Mesenchymal stem cell (in vitro differentiated cells and primary cell): ENCODE measurements at regions not wholly inside any gene's neighbourhood (a gene's known extent, or its start where the extent isn't known, plus 50 kb on each side); places are given as distances from the start of the nearest gene placed in this dataset.

Experiments used
- DNase-seq: peaks from one replicate; pipeline ENCODE4 v3.0.0-alpha.2; 2013
- H2AFZ ChIP-seq: one replicate; pipeline ENCODE4 v1.6.1; 2013; ENCODE audit warnings: low read depth, mild to moderate bottlenecking, control low read depth, inconsistent platforms, low read length, moderate library complexity
- H2AK5ac ChIP-seq: 2 replicates; pipeline ENCODE4 v1.6.1; 2013; ENCODE audit warnings: low read length, moderate library complexity, mild to moderate bottlenecking, inconsistent platforms; ENCODE audit not compliant: severe bottlenecking
- H2BK120ac ChIP-seq: one replicate; pipeline ENCODE4 v1.6.1; 2013; ENCODE audit warnings: low read depth, mild to moderate bottlenecking, inconsistent platforms, low read length, moderate library complexity
- H2BK12ac ChIP-seq, 2 experiments: one replicate each; pipeline ENCODE4 v1.6.1; 2013; ENCODE audit warnings: inconsistent platforms in 2 of 2, low read length in 2 of 2, mild to moderate bottlenecking in 2 of 2, moderate library complexity in 2 of 2, control low read depth in 1 of 2
- H2BK15ac ChIP-seq: one replicate; pipeline ENCODE4 v1.6.1; 2013; ENCODE audit warnings: mild to moderate bottlenecking, low read depth, inconsistent platforms; ENCODE audit not compliant: poor library complexity, severe bottlenecking
- H2BK5ac ChIP-seq: 2 replicates; pipeline ENCODE4 v1.6.1; 2013; ENCODE audit warnings: low read depth, mild to moderate bottlenecking, low read length, control low read depth, inconsistent platforms; ENCODE audit not compliant: poor library complexity, severe bottlenecking
- H3K14ac ChIP-seq, 2 experiments: one replicate each; pipeline ENCODE4 v1.6.1; 2013; ENCODE audit warnings: inconsistent platforms in 2 of 2, low read length in 2 of 2, control low read depth in 1 of 2, mild to moderate bottlenecking in 1 of 2, moderate library complexity in 1 of 2
- H3K18ac ChIP-seq, 2 experiments: one replicate each; pipeline ENCODE4 v1.6.1; 2013; ENCODE audit warnings: inconsistent platforms in 2 of 2, low read length in 2 of 2, control low read depth in 1 of 2, low read depth in 1 of 2, mild to moderate bottlenecking in 1 of 2
- H3K23ac ChIP-seq, 2 experiments: one replicate each; pipeline ENCODE4 v1.6.1; 2013; ENCODE audit warnings: inconsistent platforms in 2 of 2, low read length in 2 of 2, mild to moderate bottlenecking in 2 of 2, moderate library complexity in 2 of 2, control low read depth in 1 of 2
- H3K27ac ChIP-seq: 2 replicates; pipeline ENCODE4 v1.5.1; 2013; ENCODE audit warnings: mild to moderate bottlenecking, moderate library complexity, low read length, control low read depth, inconsistent platforms; ENCODE audit not compliant: poor library complexity, severe bottlenecking
- H3K27me3 ChIP-seq, 2 experiments: 2 replicates each; pipeline versions ENCODE4 v1.6.1 to v1.7.0; 2013; ENCODE audit warnings: low read length in 2 of 2, mild to moderate bottlenecking in 2 of 2, moderate library complexity in 2 of 2, control low read depth in 1 of 2, inconsistent platforms in 1 of 2; ENCODE audit not compliant: control insufficient read depth in 1 of 2, insufficient read depth in 1 of 2
- H3K36me3 ChIP-seq, 2 experiments: 2 replicates each; pipeline versions ENCODE4 v1.6.1 to v1.7.0; 2013; ENCODE audit warnings: low read length in 2 of 2, control low read depth in 1 of 2, inconsistent platforms in 1 of 2, low read depth in 1 of 2, mild to moderate bottlenecking in 1 of 2; ENCODE audit not compliant: insufficient read depth in 2 of 2, control insufficient read depth in 1 of 2
- H3K4ac ChIP-seq, 2 experiments: one replicate each; pipeline ENCODE4 v1.6.1; 2013; ENCODE audit warnings: inconsistent platforms in 2 of 2, low read length in 2 of 2, mild to moderate bottlenecking in 2 of 2, moderate library complexity in 2 of 2, control low read depth in 1 of 2, low read depth in 1 of 2
- H3K4me1 ChIP-seq: 2 replicates; pipeline ENCODE4 v1.6.1; 2013; ENCODE audit warnings: low read depth, low read length, control low read depth; ENCODE audit not compliant: control insufficient read depth, insufficient read depth
- H3K4me2 ChIP-seq: 2 replicates; pipeline ENCODE4 v1.6.1; 2013; ENCODE audit warnings: low read length, mild to moderate bottlenecking, inconsistent platforms; ENCODE audit not compliant: poor library complexity, severe bottlenecking
- H3K4me3 ChIP-seq, 2 experiments: 2 replicates each; pipeline versions ENCODE4 v1.5.1 to v1.7.0; 2013; ENCODE audit warnings: low read length in 2 of 2, mild to moderate bottlenecking in 2 of 2, control low read depth in 1 of 2, low read depth in 1 of 2; ENCODE audit not compliant: insufficient read depth in 1 of 2
- H3K79me1 ChIP-seq: replicated peaks from 2 replicates; pipeline ENCODE4 v1.6.1; 2013; ENCODE audit warnings: mild to moderate bottlenecking, control low read depth, low read length, inconsistent platforms; ENCODE audit not compliant: poor library complexity, severe bottlenecking
- H3K9ac ChIP-seq: 2 replicates; pipeline ENCODE4 v1.7.0; 2013; ENCODE audit warnings: mild to moderate bottlenecking, low read length, moderate library complexity
- H3K9me3 ChIP-seq: 2 replicates; pipeline ENCODE4 v1.7.0; 2013; ENCODE audit warnings: mild to moderate bottlenecking, low read length; ENCODE audit not compliant: control insufficient read depth
- H4K8ac ChIP-seq: one replicate; pipeline ENCODE4 v1.6.1; 2013; ENCODE audit warnings: inconsistent platforms, mild to moderate bottlenecking, low read length, moderate library complexity
- H4K91ac ChIP-seq: one replicate; pipeline ENCODE4 v1.6.1; 2013; ENCODE audit warnings: mild to moderate bottlenecking, low read length, inconsistent platforms
- WGBS: methylation state at CpG from one replicate; pipeline ENCODE4 v1.1.7; 2013; ENCODE audit warnings: mixed read lengths; 5-methylcytosine and 5-hydroxymethylcytosine counted together

GRCh38 chr16:9300252-9300651, 208.8 kb downstream of the HAPSTR1 start:
- Histone ChIP-seq H2BK15ac (no peak overlapping the region), H3K9me3 (no peaks in the 10 kb centered on the region), H3K14ac (no peak overlapping the region), H2BK5ac (no peak overlapping the region), H2BK12ac (no peak overlapping the region), H3K36me3 (no peaks in the 10 kb centered on the region), H3K79me1 (no peaks in the 10 kb centered on the region), H3K4me2 (no peak overlapping the region), H3K18ac (no peak overlapping the region), H3K4me3 (no peak overlapping the region), H3K4me1 (no peaks in the 10 kb centered on the region), H2AK5ac (no peak overlapping the region), H3K9ac (no peak overlapping the region), H3K4ac (no peak overlapping the region), H3K27ac (no peak overlapping the region), H2BK120ac (no peak overlapping the region), H4K8ac (no peak overlapping the region), H2AFZ (no peak overlapping the region), H3K23ac (no peak overlapping the region), H3K27me3 (no peaks in the 10 kb centered on the region), H4K91ac (no peak overlapping the region)
- WGBS, result 91% methylated on average over 2 of the region's 4 CpGs
- no peak for DNase-seq

GRCh38 chr16:9302072-9302471, 210.6 kb downstream of the HAPSTR1 start:
- Histone ChIP-seq H2BK120ac (no peak overlapping the region), H4K8ac (no peak overlapping the region), H4K91ac (no peak overlapping the region), H3K4me2 (no peak overlapping the region), H3K79me1 (no peaks in the 10 kb centered on the region), H2AK5ac (no peak overlapping the region), H3K9ac (no peak overlapping the region), H3K4me3 (no peak overlapping the region), H2AFZ (no peak overlapping the region), H2BK12ac (no peak overlapping the region), H3K23ac (no peak overlapping the region), H3K4ac (no peak overlapping the region), H3K27me3 (no peaks in the 10 kb centered on the region), H3K36me3 (no peaks in the 10 kb centered on the region), H3K9me3 (no peaks in the 10 kb centered on the region), H3K18ac (no peak overlapping the region), H2BK5ac (no peak overlapping the region), H3K27ac (no peak overlapping the region), H2BK15ac (no peak overlapping the region), H3K4me1 (no peaks in the 10 kb centered on the region), H3K14ac (no peak overlapping the region)
- WGBS, result 84% methylated on average over 6 of the region's 6 CpGs
- no peak for DNase-seq

- no peaks in the 10 kb centered on the region for H3K9me3 ChIP-seq
- no peak overlapping the region for H4K8ac ChIP-seq
- H3K27me3 ChIP-seq, result no peaks in the 10 kb centered on the region
- WGBS, result 56% methylated on average over 2 of the region's 3 CpGs
- no peak overlapping the region for H3K23ac ChIP-seq
- no peak overlapping the region for H3K4me3 ChIP-seq
- H3K36me3 ChIP-seq, result no peaks in the 10 kb centered on the region
- no peaks in the 10 kb centered on the region for H3K79me1 ChIP-seq
- no peak overlapping the region for H4K91ac ChIP-seq
- no peak overlapping the region for H2BK120ac ChIP-seq
- H3K4me2 ChIP-seq, result no peak overlapping the region
- no peak overlapping the region for H3K27ac ChIP-seq
- H2AFZ ChIP-seq, result no peak overlapping the region
- no peaks in the 10 kb centered on the region for H3K4me1 ChIP-seq
- H3K9ac ChIP-seq, result no peak overlapping the region
- no peak overlapping the region for H3K14ac ChIP-seq
- no peak overlapping the region for H2BK15ac ChIP-seq
- H3K18ac ChIP-seq, result no peak overlapping the region
- no peak overlapping the region for H2BK5ac ChIP-seq
- DNase-seq, result no peak
- no peak overlapping the region for H3K4ac ChIP-seq
- no peak overlapping the region for H2AK5ac ChIP-seq
- H2BK12ac ChIP-seq, result no peak overlapping the region
These were observed 215.3 kb downstream of the HAPSTR1 start for GRCh38 chr16:9306753-9307152.

GRCh38 chr16:9307446-9307845, 216.0 kb downstream of the HAPSTR1 start:
- H2BK120ac ChIP-seq, result no peak overlapping the region
- H3K4me1 ChIP-seq, result no peaks in the 10 kb centered on the region
- H3K27ac ChIP-seq, result no peak overlapping the region
- no peak overlapping the region for H2AK5ac ChIP-seq
- H3K9ac ChIP-seq, result no peak overlapping the region
- H4K8ac ChIP-seq, result no peak overlapping the region
- 55% methylated on average over 4 of the region's 4 CpGs for WGBS
- no peaks in the 10 kb centered on the region for H3K79me1 ChIP-seq
- H4K91ac ChIP-seq, result no peak overlapping the region
- no peak overlapping the region for H2BK5ac ChIP-seq
- H3K4me2 ChIP-seq, result no peak overlapping the region
- no peak overlapping the region for H3K18ac ChIP-seq
- H3K27me3 ChIP-seq, result no peaks in the 10 kb centered on the region
- no peak overlapping the region for H2BK15ac ChIP-seq
- no peak overlapping the region for H2AFZ ChIP-seq
- no peak for DNase-seq
- H2BK12ac ChIP-seq, result no peak overlapping the region
- H3K36me3 ChIP-seq, result no peaks in the 10 kb centered on the region
- no peaks in the 10 kb centered on the region for H3K9me3 ChIP-seq
- no peak overlapping the region for H3K23ac ChIP-seq
- H3K4ac ChIP-seq, result no peak overlapping the region
- no peak overlapping the region for H3K4me3 ChIP-seq
- no peak overlapping the region for H3K14ac ChIP-seq
